GM23248 (cell line): ENCODE measurements at regions not wholly inside any gene's neighbourhood (a gene's known extent, or its start where the extent isn't known, plus 50 kb on each side); places are given as distances from the start of the nearest gene placed in this dataset.

Experiments
- EZH2 ChIP-seq: fragments of 200-600 bp; sonication (generic); IDR thresholded peaks from 2 replicates; pipeline ENCODE4 v1.6.1; 2018; ENCODE audit warnings: antibody characterized with exemption, mild to moderate bottlenecking; ENCODE audit not compliant: insufficient read depth, poor library complexity, severe bottlenecking
- EZH2phosphoT487 ChIP-seq: fragments of 200-600 bp; sonication (generic); IDR thresholded peaks from 2 replicates; pipeline ENCODE4 v1.6.1; 2018; ENCODE audit warnings: antibody characterized with exemption, moderate library complexity, mild to moderate bottlenecking, low read depth; ENCODE audit not compliant: insufficient read depth

- TF ChIP-seq EZH2 (no peak), EZH2phosphoT487 (no peak)
Measured at GRCh38 chr1:234928642-234929041, 200.0 kb downstream of the TOMM20 start.
